GM13977 (cell line): ENCODE measurements at regions not wholly inside any gene's neighbourhood (a gene's known extent, or its start where the extent isn't known, plus 50 kb on each side); places are given as distances from the start of the nearest gene placed in this dataset.
A peak's percentile ranks its signal among the peaks of the same experiment; 100 is the strongest.
"Not testable (repeated sequence)": the region's sequence is repeated elsewhere in the genome, so short reads cannot be mapped to it uniquely, and the experiment has no call there.

Experiments
- DNase-seq: peaks from one replicate; pipeline ENCODE4 v3.0.0; 2012; ENCODE audit warnings: low spot score
- in situ Hi-C: fragments of 300-500 bp; cut with MboI; formaldehyde crosslinking; loops from one replicate; pipeline ENCODE4 v1.12.0; 2022; ENCODE audit warnings: low sequenced_read_pairs, low pct_unique_long_range_greater_than_20kb, mixed read lengths, inconsistent platforms; ENCODE audit not compliant: unreplicated experiment
- TF ChIP-seq, protein P1 (sequence below): IDR thresholded peaks from 2 replicates; pipeline ENCODE4 v1.5.1; 2012; ENCODE audit warnings: mild to moderate bottlenecking, control low read depth; ENCODE audit not compliant: insufficient read depth; ENCODE audit errors: extremely low read depth, missing control alignments

DNA sequence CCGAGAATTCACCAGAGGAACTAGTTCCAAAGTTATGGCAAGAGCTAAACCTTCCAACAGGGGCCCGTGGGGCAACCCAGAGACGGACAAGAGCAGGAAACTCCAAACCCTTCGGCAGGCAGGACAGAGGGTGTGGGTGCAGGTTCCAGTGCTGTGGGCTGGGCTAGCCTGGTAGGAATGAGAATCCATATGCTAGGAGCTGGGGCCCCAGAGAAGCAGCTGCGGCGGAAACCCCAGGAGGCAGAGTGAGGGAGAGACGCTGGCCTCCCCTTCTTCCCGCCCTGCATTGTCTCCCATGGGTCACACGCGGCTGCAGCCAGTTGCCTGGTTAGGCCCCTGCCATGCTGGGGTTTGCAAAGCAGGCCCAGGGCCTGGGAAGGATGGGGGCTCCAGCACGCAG, 126.2 kb upstream of the ALDH3B2 start:
- DNase-seq, in situ Hi-C loops: not testable (repeated sequence)

DNA sequence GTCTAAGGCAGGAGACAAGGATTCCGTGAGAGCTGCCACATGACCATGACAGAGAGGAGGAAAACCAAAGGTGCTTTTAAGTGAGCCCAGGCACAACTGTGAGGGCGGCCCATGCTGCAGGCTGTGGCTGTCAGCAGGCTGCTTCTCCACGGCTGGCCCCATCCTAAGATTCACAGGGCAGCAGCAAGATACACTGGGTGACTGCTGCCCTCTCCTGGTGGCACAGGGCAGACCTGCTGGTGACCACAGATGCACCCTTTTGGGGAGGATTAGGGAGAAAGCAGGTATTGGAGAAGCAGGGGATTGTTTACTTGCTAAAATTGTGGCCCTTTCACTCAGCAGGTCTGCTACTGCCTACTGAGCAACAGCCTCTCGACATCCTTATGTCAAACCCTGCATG, 125.4 kb upstream of the ALDH3B2 start:
- in situ Hi-C loops, DNase-seq: not testable (repeated sequence)

DNA sequence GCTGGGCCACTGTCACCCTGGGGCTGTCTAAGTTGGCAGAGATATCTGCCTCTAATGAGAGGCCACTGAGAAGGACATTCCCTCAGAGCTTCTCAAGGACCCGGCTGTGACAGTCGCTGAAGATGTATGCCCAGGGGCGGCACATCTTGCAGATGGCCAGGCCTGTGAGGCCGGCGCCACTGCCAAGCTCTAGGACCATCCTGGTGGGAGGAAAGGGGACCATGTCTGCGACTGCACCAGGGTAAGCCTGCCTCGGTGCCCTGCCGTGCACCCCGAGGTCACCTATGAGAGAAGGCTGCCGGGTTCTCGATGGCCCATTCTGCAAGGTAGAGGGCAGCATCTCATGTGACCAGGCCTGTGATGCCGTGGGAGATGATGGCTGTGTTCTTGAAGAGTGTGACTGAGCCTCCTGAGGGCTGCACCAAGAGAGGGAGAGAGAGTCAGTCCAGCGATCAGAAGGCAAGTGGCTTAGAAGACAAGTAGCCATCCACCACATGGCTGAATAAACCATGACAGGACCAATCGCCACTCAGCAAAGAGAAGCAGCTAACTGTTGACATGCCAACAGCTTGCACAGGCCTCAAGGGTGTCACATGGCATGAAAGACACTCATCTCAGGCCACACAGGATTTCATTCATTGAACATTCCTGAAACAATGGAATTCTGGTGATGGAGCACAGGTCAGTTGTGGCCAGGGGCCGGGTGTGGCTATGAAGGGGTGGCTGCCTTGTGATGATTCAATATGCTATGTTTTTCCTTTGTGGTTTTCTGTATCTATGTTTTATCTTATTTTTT, 123.5 kb upstream of the ALDH3B2 start:
- in situ Hi-C loops, DNase-seq: not testable (repeated sequence)

DNA sequence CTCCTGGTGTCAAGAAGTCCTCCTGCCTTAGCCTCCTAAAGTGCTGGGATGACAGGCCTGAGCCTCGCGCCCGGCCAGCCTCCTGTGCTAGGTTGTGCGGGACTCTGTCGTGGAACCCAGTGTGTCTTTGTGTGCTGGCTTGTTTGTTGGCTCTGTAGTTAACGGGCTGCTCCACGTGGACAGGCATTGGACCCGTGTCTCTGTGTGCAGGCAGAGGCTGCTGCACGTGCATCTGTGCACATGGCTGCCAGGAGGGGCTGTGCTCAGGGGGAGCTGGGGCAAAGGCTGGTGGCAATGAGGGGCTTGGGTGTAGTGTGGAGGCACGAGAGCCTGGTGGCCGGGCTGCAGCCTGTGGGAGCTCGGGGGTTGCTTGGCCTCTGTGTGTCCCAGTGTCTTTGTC, 121.3 kb upstream of the ALDH3B2 start:
- in situ Hi-C loops, result no loop called here
- TF ChIP-seq, protein P1, sequence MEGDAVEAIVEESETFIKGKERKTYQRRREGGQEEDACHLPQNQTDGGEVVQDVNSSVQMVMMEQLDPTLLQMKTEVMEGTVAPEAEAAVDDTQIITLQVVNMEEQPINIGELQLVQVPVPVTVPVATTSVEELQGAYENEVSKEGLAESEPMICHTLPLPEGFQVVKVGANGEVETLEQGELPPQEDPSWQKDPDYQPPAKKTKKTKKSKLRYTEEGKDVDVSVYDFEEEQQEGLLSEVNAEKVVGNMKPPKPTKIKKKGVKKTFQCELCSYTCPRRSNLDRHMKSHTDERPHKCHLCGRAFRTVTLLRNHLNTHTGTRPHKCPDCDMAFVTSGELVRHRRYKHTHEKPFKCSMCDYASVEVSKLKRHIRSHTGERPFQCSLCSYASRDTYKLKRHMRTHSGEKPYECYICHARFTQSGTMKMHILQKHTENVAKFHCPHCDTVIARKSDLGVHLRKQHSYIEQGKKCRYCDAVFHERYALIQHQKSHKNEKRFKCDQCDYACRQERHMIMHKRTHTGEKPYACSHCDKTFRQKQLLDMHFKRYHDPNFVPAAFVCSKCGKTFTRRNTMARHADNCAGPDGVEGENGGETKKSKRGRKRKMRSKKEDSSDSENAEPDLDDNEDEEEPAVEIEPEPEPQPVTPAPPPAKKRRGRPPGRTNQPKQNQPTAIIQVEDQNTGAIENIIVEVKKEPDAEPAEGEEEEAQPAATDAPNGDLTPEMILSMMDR, result no peak
- no peak for DNase-seq

DNA sequence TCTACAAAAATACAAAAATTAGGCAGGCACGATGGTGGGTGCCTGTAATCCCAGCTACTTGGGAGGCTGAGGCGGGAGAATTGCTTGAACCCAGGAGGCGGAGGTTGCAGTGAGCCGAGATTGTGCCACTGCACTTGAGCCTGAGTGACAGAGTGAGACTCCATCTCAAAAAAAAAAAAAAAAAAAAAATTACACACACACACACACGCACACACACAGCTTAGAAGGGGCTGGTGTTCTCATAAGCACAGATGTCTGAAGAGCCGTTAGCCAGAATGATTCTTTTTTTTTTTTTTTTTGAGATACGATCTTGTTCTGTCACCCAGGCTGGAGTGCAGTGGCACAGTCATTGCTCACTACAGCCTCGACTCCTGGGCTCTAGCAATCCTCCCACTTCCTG, 119.3 kb upstream of the ALDH3B2 start:
- in situ Hi-C loops, DNase-seq: not testable (repeated sequence)

DNA sequence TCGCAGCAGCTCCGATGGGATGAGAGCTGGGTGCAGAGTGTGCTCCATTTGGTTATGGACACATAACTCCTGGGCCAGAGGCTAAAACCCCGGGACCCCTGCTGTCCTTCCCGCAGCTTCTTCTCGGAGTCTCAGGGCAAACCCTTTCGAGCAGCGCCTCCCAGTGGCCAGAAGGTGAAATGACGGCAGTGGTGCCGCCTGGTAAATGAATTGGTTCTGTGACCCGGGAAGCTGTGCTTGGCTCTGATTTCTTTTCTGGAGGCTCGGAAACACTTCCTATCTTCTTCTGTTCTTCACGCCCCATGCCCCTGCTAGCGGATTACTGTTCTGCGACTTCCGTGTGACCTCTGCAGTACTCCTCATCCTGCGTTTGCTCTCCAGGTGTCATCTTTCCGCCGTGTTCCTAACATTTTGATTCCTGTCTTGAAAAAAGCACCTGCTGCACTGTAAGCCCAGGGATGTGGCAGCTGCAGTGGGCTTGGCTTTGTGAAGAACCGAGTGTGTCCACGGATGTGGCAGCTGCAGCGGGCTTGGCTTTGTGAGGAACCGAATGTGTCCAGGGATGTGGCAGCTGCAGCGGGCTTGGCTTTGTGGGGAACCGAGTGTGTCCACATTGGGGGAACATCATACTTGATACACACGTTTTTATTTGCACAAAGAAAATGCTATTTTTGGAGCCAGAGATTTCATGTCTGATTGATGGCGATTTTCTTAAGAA, 118.0 kb upstream of the ALDH3B2 start:
- in situ Hi-C loops, DNase-seq: not testable (repeated sequence)
- TF ChIP-seq, protein P1, result peak; percentile 47

DNA sequence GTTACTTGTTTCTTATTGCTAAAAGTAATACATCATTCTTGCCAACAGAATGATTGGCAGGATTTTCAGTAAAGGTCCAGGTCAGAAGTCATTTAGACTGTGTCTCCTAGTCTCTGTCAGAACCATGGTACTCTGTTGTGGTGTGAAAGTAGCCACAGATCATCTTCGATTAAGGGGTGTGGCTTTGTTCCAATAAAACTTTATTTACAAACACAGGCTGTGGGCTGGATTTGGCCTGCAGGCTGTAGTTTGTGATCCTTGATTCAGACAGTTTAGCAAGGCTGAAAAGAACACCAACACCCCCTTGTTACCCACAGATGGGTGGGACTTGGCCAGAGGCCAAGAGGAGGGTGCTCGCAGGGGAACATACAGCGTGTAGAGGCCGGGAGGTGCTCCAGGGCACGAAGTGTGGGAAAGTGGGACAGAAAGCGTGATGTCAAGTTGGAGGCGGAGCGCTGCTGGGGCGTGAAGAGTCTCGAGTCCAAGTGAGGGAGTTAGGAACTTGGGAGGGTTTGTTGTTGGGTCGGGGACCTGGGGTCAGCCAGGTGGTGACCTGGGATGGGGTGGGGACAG, 117.3 kb upstream of the ALDH3B2 start:
- in situ Hi-C loops, result not testable (repeated sequence)

DNA sequence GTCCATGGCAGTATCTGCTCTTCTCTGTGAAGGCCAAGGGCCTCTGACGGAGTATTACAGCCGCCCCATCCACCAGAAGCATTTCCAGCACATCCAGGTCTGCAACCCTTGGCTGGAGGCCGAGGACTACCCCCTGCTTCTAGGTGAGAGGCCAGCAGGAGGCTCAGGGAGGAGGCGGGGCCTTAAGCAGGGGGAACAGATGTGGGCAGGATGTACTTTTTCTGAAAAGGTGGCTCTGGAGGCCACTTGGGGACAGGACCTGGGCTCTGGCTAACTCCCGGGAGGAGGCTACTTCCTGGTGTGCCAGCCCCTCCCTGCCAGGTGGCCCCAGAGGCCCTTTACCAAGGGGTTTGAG, 113.9 kb upstream of the ALDH3B2 start:
- in situ Hi-C loops, DNase-seq: not testable (repeated sequence)

More for the DNA sequence above, 117.3 kb upstream of the ALDH3B2 start:
- DNase-seq, result not testable (repeated sequence)

DNA sequence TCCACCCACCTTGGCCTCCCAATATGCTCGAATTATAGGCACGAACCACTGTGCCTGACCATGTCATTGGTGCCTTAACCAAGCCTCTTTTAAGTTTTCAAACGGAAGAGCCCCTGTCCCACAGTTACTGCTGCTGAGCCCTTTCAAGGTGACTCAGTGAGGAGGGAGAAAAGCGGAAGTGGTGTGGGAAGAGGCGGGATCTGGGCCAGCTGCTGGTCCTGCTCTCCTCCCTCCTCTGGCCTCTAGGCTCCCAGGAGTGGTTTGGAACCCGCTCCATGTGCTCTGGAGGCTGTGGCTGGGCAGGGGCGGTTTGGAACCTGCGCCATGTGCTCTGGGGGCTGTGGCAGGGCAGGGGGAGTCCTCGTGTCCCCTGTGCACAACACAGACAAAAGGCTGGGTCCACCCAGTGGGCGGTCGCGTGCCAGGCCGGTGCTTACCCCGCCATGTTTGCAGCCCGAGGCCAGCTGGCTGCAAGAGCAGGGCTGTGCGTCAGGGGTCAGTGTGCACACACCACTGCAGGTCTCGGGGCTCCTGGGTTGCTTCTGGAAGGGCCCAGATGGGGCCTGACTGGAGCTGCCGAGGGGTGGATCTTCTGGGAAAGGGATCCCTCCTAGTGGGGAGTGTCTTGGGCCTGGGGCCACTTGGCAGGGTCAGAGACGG, 113.4 kb upstream of the ALDH3B2 start:
- in situ Hi-C loops, DNase-seq: not testable (repeated sequence)

DNA sequence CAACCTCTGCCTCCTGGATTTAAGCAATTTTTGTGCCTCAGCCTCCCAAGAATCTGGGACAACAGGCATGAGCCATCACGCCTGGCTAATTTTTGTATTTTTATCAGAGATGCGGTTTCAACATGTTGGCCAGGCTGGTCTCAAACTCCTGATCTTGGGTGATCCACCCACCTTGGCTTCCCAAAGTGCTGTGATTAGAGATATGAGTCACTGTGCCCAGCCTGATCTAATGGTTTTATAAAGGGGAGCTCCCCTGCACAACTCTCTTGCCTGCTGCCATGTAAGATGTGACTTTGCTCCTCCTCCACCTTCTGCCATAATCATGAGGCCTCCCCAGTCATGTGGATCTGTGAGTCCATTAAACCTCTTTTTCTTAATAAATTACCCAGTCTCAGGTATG, 107.5 kb upstream of the ALDH3B2 start:
- in situ Hi-C loops, DNase-seq: not testable (repeated sequence)

DNA sequence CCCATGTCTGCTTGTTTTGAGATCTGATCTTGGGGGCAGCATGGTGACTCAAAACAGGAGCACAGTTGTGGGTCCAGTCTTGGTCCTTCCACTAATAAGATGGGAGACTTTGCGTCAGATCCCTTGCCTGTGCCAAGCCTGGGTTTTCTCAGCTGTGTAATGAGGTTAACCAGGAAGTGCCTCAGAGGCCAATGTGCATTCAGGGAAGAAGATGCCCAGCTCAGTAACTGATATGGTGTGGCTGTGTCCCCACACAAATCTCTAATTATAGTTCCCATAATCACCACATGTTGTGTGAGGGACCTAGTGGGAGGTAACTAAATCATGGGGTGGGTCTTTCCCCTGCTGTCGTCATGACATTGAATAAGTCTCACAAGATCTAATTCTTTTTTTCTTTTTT, 107.1 kb upstream of the ALDH3B2 start:
- DNase-seq, in situ Hi-C loops: not testable (repeated sequence)
